ENCODE measurements at regions not wholly inside any gene's neighbourhood (a gene's known extent, or its start where the extent isn't known, plus 50 kb on each side); places are given as distances from the start of the nearest gene placed in this dataset.

- TF ChIP-seq, protein P1, sequence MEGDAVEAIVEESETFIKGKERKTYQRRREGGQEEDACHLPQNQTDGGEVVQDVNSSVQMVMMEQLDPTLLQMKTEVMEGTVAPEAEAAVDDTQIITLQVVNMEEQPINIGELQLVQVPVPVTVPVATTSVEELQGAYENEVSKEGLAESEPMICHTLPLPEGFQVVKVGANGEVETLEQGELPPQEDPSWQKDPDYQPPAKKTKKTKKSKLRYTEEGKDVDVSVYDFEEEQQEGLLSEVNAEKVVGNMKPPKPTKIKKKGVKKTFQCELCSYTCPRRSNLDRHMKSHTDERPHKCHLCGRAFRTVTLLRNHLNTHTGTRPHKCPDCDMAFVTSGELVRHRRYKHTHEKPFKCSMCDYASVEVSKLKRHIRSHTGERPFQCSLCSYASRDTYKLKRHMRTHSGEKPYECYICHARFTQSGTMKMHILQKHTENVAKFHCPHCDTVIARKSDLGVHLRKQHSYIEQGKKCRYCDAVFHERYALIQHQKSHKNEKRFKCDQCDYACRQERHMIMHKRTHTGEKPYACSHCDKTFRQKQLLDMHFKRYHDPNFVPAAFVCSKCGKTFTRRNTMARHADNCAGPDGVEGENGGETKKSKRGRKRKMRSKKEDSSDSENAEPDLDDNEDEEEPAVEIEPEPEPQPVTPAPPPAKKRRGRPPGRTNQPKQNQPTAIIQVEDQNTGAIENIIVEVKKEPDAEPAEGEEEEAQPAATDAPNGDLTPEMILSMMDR (IDR thresholded peaks at IDR 0.05) = no peak
- TF ChIP-seq POLR2A (IDR thresholded peaks at IDR 0.05) = no peak
These were observed 331.5 kb upstream of the NOVA1 start for GRCh38 chr14:26929361-26929760.

Measured in thyroid gland (tissue), 4 donors.